Ishikawa (cell line): ENCODE measurements at regions not wholly inside any gene's neighbourhood (a gene's known extent, or its start where the extent isn't known, plus 50 kb on each side); places are given as distances from the start of the nearest gene placed in this dataset.

Experiments used
- CREB1 ChIP-seq: IDR thresholded peaks from 2 replicates; pipeline ENCODE4 v1.6.1; 2012; ENCODE audit warnings: low read depth
- EGR1 ChIP-seq: IDR thresholded peaks from 2 replicates; pipeline ENCODE4 v1.6.1; 2012
- EP300 ChIP-seq: IDR thresholded peaks from 2 replicates; pipeline ENCODE4 v1.6.1; 2012; ENCODE audit warnings: borderline replicate concordance
- FOXM1 ChIP-seq: IDR thresholded peaks from 2 replicates; pipeline ENCODE4 v1.6.1; 2012; ENCODE audit warnings: low read depth, borderline replicate concordance
- RAD21 ChIP-seq: IDR thresholded peaks from 2 replicates; pipeline ENCODE4 v1.6.1; 2012; ENCODE audit warnings: low read depth
- TAF1 ChIP-seq: IDR thresholded peaks from 2 replicates; pipeline ENCODE4 v1.6.1; 2012; ENCODE audit warnings: low read depth, mild to moderate bottlenecking
- TCF12 ChIP-seq: IDR thresholded peaks from 2 replicates; pipeline ENCODE4 v1.6.1; 2012; ENCODE audit warnings: low read depth
- YY1 ChIP-seq: IDR thresholded peaks from 2 replicates; pipeline ENCODE4 v1.6.1; 2012; ENCODE audit warnings: low read depth
- TF ChIP-seq, protein P1 (sequence below): IDR thresholded peaks from 2 replicates; pipeline ENCODE4 v1.6.1; 2012; ENCODE audit warnings: low read depth, mild to moderate bottlenecking
- TF ChIP-seq, protein P2 (sequence below): IDR thresholded peaks from 2 replicates; pipeline ENCODE4 v1.6.1; 2012
- TF ChIP-seq, protein P3 (sequence below): IDR thresholded peaks from 2 replicates; pipeline ENCODE4 v1.6.1; 2012

DNA sequence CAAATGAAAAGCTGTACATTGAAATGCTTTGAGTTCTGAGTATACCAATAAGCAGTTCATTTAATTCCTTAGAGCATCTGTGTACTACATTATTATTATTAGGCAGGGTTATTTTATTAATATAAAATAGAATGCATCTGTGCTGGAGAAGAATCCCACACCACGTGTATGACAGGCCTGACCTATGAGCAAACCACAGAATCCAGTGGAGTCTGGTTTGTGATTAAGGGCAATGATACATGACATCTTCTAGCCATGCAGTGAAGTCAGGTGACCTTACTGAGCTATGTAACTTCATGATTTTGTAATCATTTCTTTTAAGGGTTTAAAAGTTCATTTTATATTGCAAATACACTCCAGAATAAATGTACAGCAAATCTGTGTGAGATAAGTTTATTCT lies 1165.0 kb upstream of the TENM3 start:
- no peak for TF ChIP-seq FOXM1
- no peak for TF ChIP-seq TCF12
- TF ChIP-seq, protein P1, sequence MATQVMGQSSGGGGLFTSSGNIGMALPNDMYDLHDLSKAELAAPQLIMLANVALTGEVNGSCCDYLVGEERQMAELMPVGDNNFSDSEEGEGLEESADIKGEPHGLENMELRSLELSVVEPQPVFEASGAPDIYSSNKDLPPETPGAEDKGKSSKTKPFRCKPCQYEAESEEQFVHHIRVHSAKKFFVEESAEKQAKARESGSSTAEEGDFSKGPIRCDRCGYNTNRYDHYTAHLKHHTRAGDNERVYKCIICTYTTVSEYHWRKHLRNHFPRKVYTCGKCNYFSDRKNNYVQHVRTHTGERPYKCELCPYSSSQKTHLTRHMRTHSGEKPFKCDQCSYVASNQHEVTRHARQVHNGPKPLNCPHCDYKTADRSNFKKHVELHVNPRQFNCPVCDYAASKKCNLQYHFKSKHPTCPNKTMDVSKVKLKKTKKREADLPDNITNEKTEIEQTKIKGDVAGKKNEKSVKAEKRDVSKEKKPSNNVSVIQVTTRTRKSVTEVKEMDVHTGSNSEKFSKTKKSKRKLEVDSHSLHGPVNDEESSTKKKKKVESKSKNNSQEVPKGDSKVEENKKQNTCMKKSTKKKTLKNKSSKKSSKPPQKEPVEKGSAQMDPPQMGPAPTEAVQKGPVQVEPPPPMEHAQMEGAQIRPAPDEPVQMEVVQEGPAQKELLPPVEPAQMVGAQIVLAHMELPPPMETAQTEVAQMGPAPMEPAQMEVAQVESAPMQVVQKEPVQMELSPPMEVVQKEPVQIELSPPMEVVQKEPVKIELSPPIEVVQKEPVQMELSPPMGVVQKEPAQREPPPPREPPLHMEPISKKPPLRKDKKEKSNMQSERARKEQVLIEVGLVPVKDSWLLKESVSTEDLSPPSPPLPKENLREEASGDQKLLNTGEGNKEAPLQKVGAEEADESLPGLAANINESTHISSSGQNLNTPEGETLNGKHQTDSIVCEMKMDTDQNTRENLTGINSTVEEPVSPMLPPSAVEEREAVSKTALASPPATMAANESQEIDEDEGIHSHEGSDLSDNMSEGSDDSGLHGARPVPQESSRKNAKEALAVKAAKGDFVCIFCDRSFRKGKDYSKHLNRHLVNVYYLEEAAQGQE: no peak
- TF ChIP-seq YY1: no peak
- TF ChIP-seq EP300: no peak
- TF ChIP-seq RAD21: no peak
- TF ChIP-seq, protein P2, sequence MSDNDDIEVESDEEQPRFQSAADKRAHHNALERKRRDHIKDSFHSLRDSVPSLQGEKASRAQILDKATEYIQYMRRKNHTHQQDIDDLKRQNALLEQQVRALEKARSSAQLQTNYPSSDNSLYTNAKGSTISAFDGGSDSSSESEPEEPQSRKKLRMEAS: no peak
- TF ChIP-seq, protein P3, sequence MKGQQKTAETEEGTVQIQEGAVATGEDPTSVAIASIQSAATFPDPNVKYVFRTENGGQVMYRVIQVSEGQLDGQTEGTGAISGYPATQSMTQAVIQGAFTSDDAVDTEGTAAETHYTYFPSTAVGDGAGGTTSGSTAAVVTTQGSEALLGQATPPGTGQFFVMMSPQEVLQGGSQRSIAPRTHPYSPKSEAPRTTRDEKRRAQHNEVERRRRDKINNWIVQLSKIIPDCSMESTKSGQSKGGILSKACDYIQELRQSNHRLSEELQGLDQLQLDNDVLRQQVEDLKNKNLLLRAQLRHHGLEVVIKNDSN: no peak
- no peak for TF ChIP-seq CREB1
- no peak for TF ChIP-seq TAF1
- TF ChIP-seq EGR1: no peak
